ENCODE measurements at regions not wholly inside any gene's neighbourhood (a gene's known extent, or its start where the extent isn't known, plus 50 kb on each side); places are given as distances from the start of the nearest gene placed in this dataset.

- Mint-ChIP-seq H3K9me3 (ENCODE audit: low read depth) (peaks cover 10% of the 10 kb centered on the region), H3K36me3 (no peaks in the 10 kb centered on the region), H3K27ac (no peak overlapping the region), H3K4me1 (no peaks in the 10 kb centered on the region), H3K4me3 (no peak overlapping the region), H3K27me3 (no peaks in the 10 kb centered on the region)
- ATAC-seq (no peak), DNase-seq (no peak)
- CTCF ChIA-PET: no interaction called here
These were observed 243.7 kb downstream of the INHBA start for GRCh38 chr7:41459183-41459582.

- no peak for ATAC-seq
- no peaks in the 10 kb centered on the region for H3K4me1 Mint-ChIP-seq
- H3K9me3 Mint-ChIP-seq (ENCODE audit: low read depth): peaks cover 10% of the 10 kb centered on the region
- H3K27me3 Mint-ChIP-seq: no peaks in the 10 kb centered on the region
- no peak for DNase-seq
- H3K4me3 Mint-ChIP-seq: no peak overlapping the region
- CTCF ChIA-PET: no interaction called here
- H3K36me3 Mint-ChIP-seq: no peaks in the 10 kb centered on the region
- H3K27ac Mint-ChIP-seq: no peak overlapping the region
These were observed 245.0 kb downstream of the INHBA start for GRCh38 chr7:41457832-41458437.

- Mint-ChIP-seq H3K4me3 (no peak overlapping the region), H3K9me3 (ENCODE audit: low read depth) (peaks cover 8% of the 10 kb centered on the region), H3K36me3 (no peaks in the 10 kb centered on the region), H3K4me1 (no peaks in the 10 kb centered on the region), H3K27me3 (no peaks in the 10 kb centered on the region), H3K27ac (no peak overlapping the region)
- ATAC-seq (no peak), DNase-seq (no peak)
- CTCF ChIA-PET: no interaction called here
These were observed 251.1 kb downstream of the INHBA start for GRCh38 chr7:41451826-41452225.

GRCh38 chr7:41449694-41450093 is 253.2 kb downstream of the INHBA start:
- Mint-ChIP-seq H3K4me3 (no peak overlapping the region), H3K36me3 (no peaks in the 10 kb centered on the region), H3K4me1 (no peaks in the 10 kb centered on the region), H3K27ac (no peak overlapping the region), H3K27me3 (no peaks in the 10 kb centered on the region), H3K9me3 (ENCODE audit: low read depth) (peaks cover 5% of the 10 kb centered on the region)
- CTCF ChIA-PET: no interaction called here
- DNase-seq (no peak), ATAC-seq (no peak)

GRCh38 chr7:41449286-41449685 is 253.6 kb downstream of the INHBA start:
- no peak overlapping the region for H3K27ac Mint-ChIP-seq
- CTCF ChIA-PET: no interaction called here
- H3K9me3 Mint-ChIP-seq (ENCODE audit: low read depth): peaks cover 5% of the 10 kb centered on the region
- H3K4me1 Mint-ChIP-seq: no peaks in the 10 kb centered on the region
- H3K4me3 Mint-ChIP-seq: no peak overlapping the region
- ATAC-seq: no peak
- no peaks in the 10 kb centered on the region for H3K27me3 Mint-ChIP-seq
- DNase-seq: no peak
- no peaks in the 10 kb centered on the region for H3K36me3 Mint-ChIP-seq

- DNase-seq (no peak), ATAC-seq (no peak)
- CTCF ChIA-PET: no interaction called here
- no peaks in the 10 kb centered on the region for H3K36me3 Mint-ChIP-seq
- no peaks in the 10 kb centered on the region for H3K4me1 Mint-ChIP-seq
- H3K27me3 Mint-ChIP-seq: no peaks in the 10 kb centered on the region
- no peak overlapping the region for H3K27ac Mint-ChIP-seq
- H3K9me3 Mint-ChIP-seq (ENCODE audit: low read depth): peaks cover 5% of the 10 kb centered on the region
- no peak overlapping the region for H3K4me3 Mint-ChIP-seq
These were observed 254.8 kb downstream of the INHBA start for GRCh38 chr7:41448104-41448503.

GRCh38 chr7:41447450-41448042 is 255.3 kb downstream of the INHBA start:
- Mint-ChIP-seq H3K36me3 (no peaks in the 10 kb centered on the region), H3K27ac (no peak overlapping the region)
- ATAC-seq: no peak

GRCh38 chr7:41446606-41447449 is 256.1 kb downstream of the INHBA start:
- Mint-ChIP-seq H3K4me1 (no peaks in the 10 kb centered on the region), H3K27me3 (no peaks in the 10 kb centered on the region), H3K9me3 (ENCODE audit: low read depth) (peaks cover 5% of the 10 kb centered on the region), H3K4me3 (no peak overlapping the region), H3K36me3 (no peaks in the 10 kb centered on the region), H3K27ac (no peak overlapping the region)
- ATAC-seq: no peak
- CTCF ChIA-PET: no interaction called here
- DNase-seq: no peak

More at GRCh38 chr7:41447450-41448042, 255.3 kb downstream of the INHBA start:
- Mint-ChIP-seq H3K27me3 (no peaks in the 10 kb centered on the region), H3K4me1 (no peaks in the 10 kb centered on the region), H3K9me3 (ENCODE audit: low read depth) (peaks cover 5% of the 10 kb centered on the region), H3K4me3 (no peak overlapping the region)
- CTCF ChIA-PET: no interaction called here
- DNase-seq: no peak

- Mint-ChIP-seq H3K27me3 (no peaks in the 10 kb centered on the region), H3K4me1 (no peaks in the 10 kb centered on the region), H3K4me3 (no peak overlapping the region), H3K9me3 (ENCODE audit: low read depth) (peaks cover 6% of the 10 kb centered on the region), H3K36me3 (no peaks in the 10 kb centered on the region), H3K27ac (no peak overlapping the region)
- no peak for ATAC-seq
- no peak for DNase-seq
- CTCF ChIA-PET: no interaction called here
These were observed 256.9 kb downstream of the INHBA start for GRCh38 chr7:41445946-41446345.

GRCh38 chr7:41445432-41445831 is 257.5 kb downstream of the INHBA start:
- no peak for DNase-seq
- H3K4me3 Mint-ChIP-seq: no peak overlapping the region
- H3K9me3 Mint-ChIP-seq (ENCODE audit: low read depth): peaks cover 8% of the 10 kb centered on the region
- CTCF ChIA-PET: no interaction called here
- no peaks in the 10 kb centered on the region for H3K27me3 Mint-ChIP-seq
- H3K4me1 Mint-ChIP-seq: no peaks in the 10 kb centered on the region
- no peaks in the 10 kb centered on the region for H3K36me3 Mint-ChIP-seq
- ATAC-seq: no peak
- H3K27ac Mint-ChIP-seq: no peak overlapping the region

GRCh38 chr7:41439515-41439879 is 263.4 kb downstream of the INHBA start:
- H3K4me3 Mint-ChIP-seq: no peak overlapping the region
- no peaks in the 10 kb centered on the region for H3K4me1 Mint-ChIP-seq
- peaks cover 11% of the 10 kb centered on the region for H3K9me3 Mint-ChIP-seq (ENCODE audit: low read depth)
- H3K27ac Mint-ChIP-seq: no peak overlapping the region
- ATAC-seq (no peak), DNase-seq (no peak)
- H3K36me3 Mint-ChIP-seq: no peaks in the 10 kb centered on the region
- CTCF ChIA-PET: no interaction called here
- H3K27me3 Mint-ChIP-seq: no peaks in the 10 kb centered on the region

GRCh38 chr7:41438705-41439514 is 264.0 kb downstream of the INHBA start:
- H3K36me3 Mint-ChIP-seq: no peaks in the 10 kb centered on the region
- no peak overlapping the region for H3K4me3 Mint-ChIP-seq
- CTCF ChIA-PET: no interaction called here
- H3K27me3 Mint-ChIP-seq: no peaks in the 10 kb centered on the region
- peaks cover 15% of the 10 kb centered on the region for H3K9me3 Mint-ChIP-seq (ENCODE audit: low read depth)
- H3K4me1 Mint-ChIP-seq: no peaks in the 10 kb centered on the region
- H3K27ac Mint-ChIP-seq: no peak overlapping the region
- ATAC-seq (no peak), DNase-seq (no peak)

- peaks cover 15% of the 10 kb centered on the region for H3K9me3 Mint-ChIP-seq (ENCODE audit: low read depth)
- ATAC-seq (no peak), DNase-seq (no peak)
- CTCF ChIA-PET: no interaction called here
- no peaks in the 10 kb centered on the region for H3K36me3 Mint-ChIP-seq
- no peaks in the 10 kb centered on the region for H3K4me1 Mint-ChIP-seq
- H3K27ac Mint-ChIP-seq: no peak overlapping the region
- no peaks in the 10 kb centered on the region for H3K27me3 Mint-ChIP-seq
- H3K4me3 Mint-ChIP-seq: no peak overlapping the region
These were observed 265.4 kb downstream of the INHBA start for GRCh38 chr7:41437257-41438196.

Data from activated CD8-positive, alpha-beta memory T cell treated with anti-CD3 and anti-CD28 coated beads, Interleukin-2, amount 10 ng/mL, durations not matched to agents 7 days and 5 days (primary cell).